AG04450 (cell line): ENCODE measurements at regions not wholly inside any gene's neighbourhood (a gene's known extent, or its start where the extent isn't known, plus 50 kb on each side); places are given as distances from the start of the nearest gene placed in this dataset. TPM values are rescaled to one million over a fixed set of nuclear protein-coding genes. Genes with fewer than 3 reads are reported as not detected.

Source experiments
- CTCF ChIA-PET: fragments of 300-600, 350-600 bp; formaldehyde crosslinking; extraction: SDS; loops from one replicate; lab custom pipeline; 2022; ENCODE audit warnings: antibody characterized with exemption, inconsistent platforms; lab: Charles Lee
- POLR2A ChIA-PET: fragments of 350-600 bp; formaldehyde crosslinking; extraction: SDS; loops from one replicate; lab custom pipeline; 2021; ENCODE audit warnings: antibody characterized with exemption, inconsistent platforms; lab: Yijun Ruan, JAX
- DNase-seq: peaks from one replicate; pipeline ENCODE4 v3.0.0-alpha.2; 2011; ENCODE audit warnings: low read depth, low spot score
- H3K27ac ChIP-seq: one replicate; pipeline ENCODE4 v1.5.1; 2012; ENCODE audit warnings: low read depth, low read length, control low read depth
- H3K27me3 ChIP-seq: one replicate; pipeline ENCODE4 v1.6.0; 2012; ENCODE audit warnings: low read length; ENCODE audit not compliant: control insufficient read depth, insufficient read depth
- H3K4me3 ChIP-seq: 2 replicates; pipeline ENCODE4 v1.5.1; 2011; ENCODE audit warnings: mild to moderate bottlenecking, low read depth, low read length, control low read depth
- H3K9me3 ChIP-seq: 2 replicates; pipeline ENCODE4 v1.5.1; 2012; ENCODE audit warnings: low read length; ENCODE audit not compliant: control insufficient read depth, insufficient read depth
- small RNA-seq: library from RNA; depleted of rRNA; stranded (forward); fragments of <200 nt; gene quantifications from one replicate; pipeline ENCODE3, GENCODE V24; 2012; ENCODE audit warnings: low read depth; ENCODE audit not compliant: insufficient read length
- TF ChIP-seq, protein P1 (sequence below): IDR thresholded peaks from 2 replicates; pipeline ENCODE4 v1.5.1; 2011; ENCODE audit warnings: low read depth, low read length, control low read depth, inconsistent platforms

DNA sequence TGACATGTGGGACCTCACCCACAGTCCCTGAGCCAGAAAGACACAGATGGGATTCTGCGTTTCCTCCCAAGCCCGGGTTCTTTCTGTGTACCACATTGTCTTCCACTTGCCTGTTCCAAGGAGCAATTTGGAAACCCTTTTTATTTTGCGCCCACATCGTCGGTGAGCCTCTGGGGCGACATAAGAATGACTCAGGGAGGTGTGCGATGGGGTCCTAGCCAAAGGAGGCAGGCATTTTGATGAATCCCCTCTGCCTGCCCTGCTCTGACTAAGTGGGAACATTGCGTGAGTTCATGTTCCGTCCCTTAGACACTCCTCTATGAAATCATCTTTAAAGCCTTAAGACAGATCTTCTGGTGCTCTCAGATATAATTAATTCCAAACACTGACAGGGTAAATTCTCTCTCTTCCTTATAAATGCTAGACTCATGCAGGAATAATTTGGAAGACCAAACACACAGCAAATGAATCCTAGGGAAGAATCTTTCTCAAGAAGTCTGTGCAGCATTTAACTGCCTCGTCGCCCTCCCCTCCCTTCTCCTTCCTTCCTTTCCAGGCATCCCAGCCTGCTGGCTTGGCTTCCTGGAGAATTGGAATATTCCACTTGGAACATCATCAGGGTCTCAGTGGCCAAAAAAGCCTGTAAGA is 52.7 kb upstream of the FOXF1 start:
- peak overlapping the region; percentile 93 for H3K27ac ChIP-seq
- peaks cover 13% of the 10 kb centered on the region for H3K9me3 ChIP-seq
- CTCF ChIA-PET, result interaction anchor here (0.6 to 1.4 kb wide), 3 partner anchors 164 to 636 kb away, joined by 3 to 4 read pairs (median 4); no protein-coding TSS in a partner anchor
- POLR2A ChIA-PET, result interaction anchor here (0.5 to 1.9 kb wide), 9 partner anchors 22 to 240 kb away, joined by 3 to 7 read pairs (median 4); partner anchors contain the start of gene FOXF1
- H3K4me3 ChIP-seq, result no peak overlapping the region
- peak; percentile 94 for DNase-seq
- no peaks in the 10 kb centered on the region for H3K27me3 ChIP-seq
- TF ChIP-seq, protein P1, sequence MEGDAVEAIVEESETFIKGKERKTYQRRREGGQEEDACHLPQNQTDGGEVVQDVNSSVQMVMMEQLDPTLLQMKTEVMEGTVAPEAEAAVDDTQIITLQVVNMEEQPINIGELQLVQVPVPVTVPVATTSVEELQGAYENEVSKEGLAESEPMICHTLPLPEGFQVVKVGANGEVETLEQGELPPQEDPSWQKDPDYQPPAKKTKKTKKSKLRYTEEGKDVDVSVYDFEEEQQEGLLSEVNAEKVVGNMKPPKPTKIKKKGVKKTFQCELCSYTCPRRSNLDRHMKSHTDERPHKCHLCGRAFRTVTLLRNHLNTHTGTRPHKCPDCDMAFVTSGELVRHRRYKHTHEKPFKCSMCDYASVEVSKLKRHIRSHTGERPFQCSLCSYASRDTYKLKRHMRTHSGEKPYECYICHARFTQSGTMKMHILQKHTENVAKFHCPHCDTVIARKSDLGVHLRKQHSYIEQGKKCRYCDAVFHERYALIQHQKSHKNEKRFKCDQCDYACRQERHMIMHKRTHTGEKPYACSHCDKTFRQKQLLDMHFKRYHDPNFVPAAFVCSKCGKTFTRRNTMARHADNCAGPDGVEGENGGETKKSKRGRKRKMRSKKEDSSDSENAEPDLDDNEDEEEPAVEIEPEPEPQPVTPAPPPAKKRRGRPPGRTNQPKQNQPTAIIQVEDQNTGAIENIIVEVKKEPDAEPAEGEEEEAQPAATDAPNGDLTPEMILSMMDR, result no peak

DNA sequence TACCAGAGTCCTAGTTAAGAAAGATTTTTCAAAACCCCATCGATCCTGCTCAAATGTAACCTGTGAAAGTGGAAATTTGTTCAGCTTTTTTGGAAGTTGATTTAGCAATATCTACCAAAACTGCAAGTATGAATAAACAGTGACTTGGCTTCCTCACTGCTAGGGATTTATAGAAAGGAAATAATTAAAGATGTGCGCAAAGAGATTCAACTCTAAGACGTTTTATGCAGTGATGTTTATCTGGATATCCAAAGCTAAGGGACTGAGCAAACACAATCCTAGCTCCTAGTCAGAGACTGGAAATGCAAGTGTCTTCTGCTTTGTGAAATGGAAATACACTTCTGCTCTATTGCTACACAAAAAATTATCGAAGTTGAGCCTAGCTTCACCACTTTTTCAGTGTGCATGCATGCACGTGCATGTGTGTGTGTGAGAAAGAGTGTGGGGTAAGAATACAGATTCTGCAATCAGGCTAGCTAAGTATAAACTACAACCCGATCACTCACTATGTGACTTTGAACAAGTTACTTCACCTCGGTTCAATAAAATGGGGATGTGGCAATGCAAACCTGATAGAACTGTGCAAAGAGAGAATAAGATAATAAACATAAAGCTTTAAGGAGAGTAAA is 52.1 kb upstream of the FOXF1 start:
- no peak for DNase-seq
- TF ChIP-seq, protein P1, result no peak
- H3K4me3 ChIP-seq, result no peak overlapping the region
- ChIA-PET CTCF (interaction anchor here (0.6 to 1.4 kb wide), 3 partner anchors 164 to 637 kb away, joined by 3 to 4 read pairs (median 4); no protein-coding TSS in a partner anchor), POLR2A (interaction anchor here (0.5 to 1.9 kb wide), 9 partner anchors 22 to 241 kb away, joined by 3 to 7 read pairs (median 4); partner anchors contain the start of gene FOXF1)
- peak overlapping the region; percentile 86 for H3K27ac ChIP-seq
- no peaks in the 10 kb centered on the region for H3K27me3 ChIP-seq
- peaks cover 10% of the 10 kb centered on the region for H3K9me3 ChIP-seq

- DNase-seq, result no peak
- H3K27ac ChIP-seq, result peak overlapping the region; percentile 83
- ChIA-PET POLR2A (interaction anchor here (1.3 to 1.9 kb wide), 4 partner anchors 63 to 236 kb away, joined by 3 to 7 read pairs (median 4); no protein-coding TSS in a partner anchor), CTCF (interaction anchor here (0.6 to 1.4 kb wide), 2 partner anchors 283 to 387 kb away, joined by 3 to 4 read pairs; no protein-coding TSS in a partner anchor)
- H3K27me3 ChIP-seq, result no peaks in the 10 kb centered on the region
- TF ChIP-seq, protein P1, result no peak
- peaks cover 10% of the 10 kb centered on the region for H3K9me3 ChIP-seq
- H3K4me3 ChIP-seq, result no peak overlapping the region
Measured at GRCh38 chr16:86459266-86459665, 51.1 kb upstream of the FOXF1 start.

Small RNA genes lying in the stretch of these regions (small RNA-seq; reads per million reads assigned to genes)
- not detected for gene RF00019
